Gastrocnemius medialis (tissue), 4 donors: ENCODE measurements at regions not wholly inside any gene's neighbourhood (a gene's known extent, or its start where the extent isn't known, plus 50 kb on each side); places are given as distances from the start of the nearest gene placed in this dataset.

Source experiments
- POLR2A ChIP-seq, 2 donors: fragments of 450-650 bp; IDR thresholded peaks; one replicate each; pipeline ENCODE4 v1.6.1; 2017; ENCODE audit warnings: antibody characterized with exemption in 2 of 2, mild to moderate bottlenecking in 2 of 2, moderate library complexity in 2 of 2
- TF ChIP-seq, protein P1 (sequence below), 5 experiments: fragments of 450-650 bp in 3 of 5; fragments of 200-600 bp in 2 of 5; sonication (generic) in 2 of 5; IDR thresholded peaks in 4 of 5; conservative IDR thresholded peaks in 1 of 5; 1 replicate in 4 of 5; 2 replicates in 1 of 5; pipeline ENCODE4 v1.5.1; 2016 to 2019; ENCODE audit warnings: antibody characterized with exemption in 5 of 5, mild to moderate bottlenecking in 3 of 5, moderate library complexity in 3 of 5

DNA sequence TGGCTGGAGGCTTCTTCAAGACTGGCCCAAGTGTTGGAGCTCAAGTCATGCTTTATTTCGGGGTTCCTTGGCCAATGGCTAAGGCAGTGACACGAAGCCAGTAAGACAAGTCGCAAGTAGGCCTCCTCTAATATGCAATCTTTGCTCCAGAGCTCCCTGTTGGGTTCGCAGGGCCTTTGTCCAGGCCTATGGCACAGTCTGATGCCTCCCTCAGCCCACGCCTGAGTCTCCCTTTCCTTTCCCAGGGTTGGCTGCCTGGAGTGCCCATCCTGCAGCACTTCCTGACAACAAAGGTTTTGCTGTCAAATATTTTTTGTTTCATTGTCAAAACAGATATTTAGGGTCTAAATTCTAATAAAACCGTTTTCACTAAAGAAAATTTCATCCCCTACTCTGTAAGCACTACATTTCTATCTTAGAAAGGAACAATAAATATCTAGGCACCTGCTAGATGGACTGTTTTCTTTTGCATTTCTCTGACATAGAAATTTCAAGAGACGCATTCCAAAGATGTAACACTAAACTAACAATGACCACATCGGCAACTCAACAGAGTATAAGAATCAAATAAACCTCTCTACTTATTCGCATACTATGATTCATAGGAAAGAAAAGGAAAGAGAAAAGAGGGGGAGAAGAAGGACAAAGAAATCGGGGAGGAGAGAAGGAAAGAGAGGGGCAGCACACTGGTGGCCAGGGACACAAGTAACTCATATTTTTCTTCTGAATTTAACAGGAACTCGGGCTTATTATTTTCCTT lies 393.1 kb upstream of the ATP11B start:
- TF ChIP-seq, protein P1, sequence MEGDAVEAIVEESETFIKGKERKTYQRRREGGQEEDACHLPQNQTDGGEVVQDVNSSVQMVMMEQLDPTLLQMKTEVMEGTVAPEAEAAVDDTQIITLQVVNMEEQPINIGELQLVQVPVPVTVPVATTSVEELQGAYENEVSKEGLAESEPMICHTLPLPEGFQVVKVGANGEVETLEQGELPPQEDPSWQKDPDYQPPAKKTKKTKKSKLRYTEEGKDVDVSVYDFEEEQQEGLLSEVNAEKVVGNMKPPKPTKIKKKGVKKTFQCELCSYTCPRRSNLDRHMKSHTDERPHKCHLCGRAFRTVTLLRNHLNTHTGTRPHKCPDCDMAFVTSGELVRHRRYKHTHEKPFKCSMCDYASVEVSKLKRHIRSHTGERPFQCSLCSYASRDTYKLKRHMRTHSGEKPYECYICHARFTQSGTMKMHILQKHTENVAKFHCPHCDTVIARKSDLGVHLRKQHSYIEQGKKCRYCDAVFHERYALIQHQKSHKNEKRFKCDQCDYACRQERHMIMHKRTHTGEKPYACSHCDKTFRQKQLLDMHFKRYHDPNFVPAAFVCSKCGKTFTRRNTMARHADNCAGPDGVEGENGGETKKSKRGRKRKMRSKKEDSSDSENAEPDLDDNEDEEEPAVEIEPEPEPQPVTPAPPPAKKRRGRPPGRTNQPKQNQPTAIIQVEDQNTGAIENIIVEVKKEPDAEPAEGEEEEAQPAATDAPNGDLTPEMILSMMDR (IDR thresholded peaks at IDR 0.05 in 4 of 5, conservative IDR thresholded peaks at IDR 0.05 in 1 of 5): no peak
- no peak for TF ChIP-seq POLR2A (IDR thresholded peaks at IDR 0.05)
